Keratinocyte (primary cell): ENCODE measurements at regions not wholly inside any gene's neighbourhood (a gene's known extent, or its start where the extent isn't known, plus 50 kb on each side); places are given as distances from the start of the nearest gene placed in this dataset.

Experiments used
- DNase-seq: peaks from one replicate; pipeline ENCODE4 v3.0.0-alpha.2; 2011; ENCODE audit warnings: low read depth, missing footprints, low spot score
- FAIRE-seq: peaks from 2 replicates; lab custom pipeline; 2011; peaks lifted over from hg19 to GRCh38; lab: Jason Lieb, UNC
- H2AFZ ChIP-seq: 2 replicates; pipeline ENCODE4 v1.6.0; 2012; ENCODE audit warnings: low read length, control low read depth, inconsistent platforms; ENCODE audit not compliant: control insufficient read depth
- H3K27ac ChIP-seq: 2 replicates; pipeline ENCODE4 v1.5.1; 2011; ENCODE audit warnings: low read length; ENCODE audit not compliant: control insufficient read depth, insufficient read depth
- H3K27me3 ChIP-seq: 3 replicates; pipeline ENCODE4 v1.6.0; 2011; ENCODE audit warnings: low read length; ENCODE audit not compliant: control insufficient read depth, insufficient read depth; ENCODE audit errors: extremely low read depth
- H3K36me3 ChIP-seq, 2 experiments: 2 replicates in 1 of 2; 3 replicates in 1 of 2; pipeline ENCODE4 v1.5.1; 2011; ENCODE audit warnings: low read length in 2 of 2, mild to moderate bottlenecking in 1 of 2; ENCODE audit not compliant: control insufficient read depth in 2 of 2, insufficient read depth in 2 of 2; ENCODE audit errors: extremely low read depth in 1 of 2
- H3K4me1 ChIP-seq: 3 replicates; pipeline ENCODE4 v1.5.1; 2011; ENCODE audit warnings: low read length; ENCODE audit not compliant: control insufficient read depth, insufficient read depth; ENCODE audit errors: extremely low read depth
- H3K4me2 ChIP-seq: 3 replicates; pipeline ENCODE4 v1.6.0; 2011; ENCODE audit warnings: low read depth, low read length; ENCODE audit not compliant: control insufficient read depth, insufficient read depth; ENCODE audit errors: extremely low read depth
- H3K4me3 ChIP-seq, 3 experiments: fragments of 200-600 bp in 1 of 3; sonication (generic) in 1 of 3; 2 replicates in 2 of 3; 3 replicates in 1 of 3; pipeline ENCODE4 v1.5.1; 2011 to 2016; ENCODE audit warnings: low read length in 3 of 3, mild to moderate bottlenecking in 3 of 3, control low read depth in 2 of 3, inconsistent platforms in 1 of 3, low read depth in 1 of 3, mixed read lengths in 1 of 3, mixed run types in 1 of 3, moderate library complexity in 1 of 3; ENCODE audit not compliant: control insufficient read depth in 2 of 3, insufficient read depth in 2 of 3; ENCODE audit errors: extremely low read depth in 1 of 3
- H3K79me2 ChIP-seq: 2 replicates; pipeline ENCODE4 v1.6.0; 2012; ENCODE audit warnings: low read length; ENCODE audit not compliant: control insufficient read depth, insufficient read depth
- H3K9ac ChIP-seq: 3 replicates; pipeline ENCODE4 v1.6.0; 2011; ENCODE audit warnings: low read length; ENCODE audit not compliant: control insufficient read depth, insufficient read depth; ENCODE audit errors: extremely low read depth
- H3K9me1 ChIP-seq: 3 replicates; pipeline ENCODE4 v1.6.0; 2011; ENCODE audit warnings: low read length; ENCODE audit not compliant: control insufficient read depth, insufficient read depth; ENCODE audit errors: extremely low read depth
- H3K9me3 ChIP-seq: 2 replicates; pipeline ENCODE4 v1.5.1; 2012; ENCODE audit warnings: low read depth, low read length; ENCODE audit not compliant: control insufficient read depth
- H4K20me1 ChIP-seq: 3 replicates; pipeline ENCODE4 v1.6.0; 2011; ENCODE audit warnings: low read length; ENCODE audit not compliant: control insufficient read depth, insufficient read depth; ENCODE audit errors: extremely low read depth
- EZH2 ChIP-seq: IDR thresholded peaks from one replicate; pipeline ENCODE4 v1.6.1; 2012; ENCODE audit warnings: inconsistent platforms, mild to moderate bottlenecking, low read length, moderate library complexity
- dilution Hi-C: fragments of 300-500 bp; cut with MboI; formaldehyde crosslinking; loops from one replicate; pipeline ENCODE4 v1.7.0; 2020; ENCODE audit warnings: low sequenced_read_pairs; ENCODE audit not compliant: extremely low pct_ligation_motif_present
- TF ChIP-seq, protein P1 (sequence below), 3 experiments: IDR thresholded peaks in 1 of 3; conservative IDR thresholded peaks in 1 of 3; optimal IDR thresholded peaks in 1 of 3; 2 replicates in 2 of 3; 3 replicates in 1 of 3; pipeline versions ENCODE3 to v1.5.1; 2011; ENCODE audit warnings: low read length in 3 of 3, mild to moderate bottlenecking in 3 of 3, moderate library complexity in 2 of 3, control low read depth in 1 of 3, inconsistent platforms in 1 of 3; ENCODE audit not compliant: insufficient read depth in 2 of 3; ENCODE audit errors: extremely low read depth in 1 of 3

DNA sequence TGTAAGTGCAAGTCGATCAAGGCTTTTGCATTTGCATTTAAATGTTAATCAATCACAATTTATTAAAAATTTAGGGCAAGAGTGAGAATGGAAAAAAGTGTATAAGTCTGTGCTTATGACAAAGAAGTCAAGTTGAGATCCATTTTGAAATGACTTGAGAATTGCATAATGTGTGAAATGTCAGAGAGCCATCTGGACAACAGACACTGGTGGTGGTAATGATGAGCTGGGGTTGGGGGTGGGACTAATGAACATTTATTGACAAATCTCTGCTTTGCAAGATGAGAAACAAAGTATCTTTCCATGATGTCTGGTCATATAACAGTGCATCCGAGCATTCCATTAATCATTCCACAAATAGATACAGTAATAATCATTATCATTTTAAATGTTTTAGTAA lies 89.4 kb upstream of the ZBTB20 start:
- FAIRE-seq = no peak
- H3K4me3 ChIP-seq = no peak overlapping the region
- dilution Hi-C loops = no loop called here

DNA sequence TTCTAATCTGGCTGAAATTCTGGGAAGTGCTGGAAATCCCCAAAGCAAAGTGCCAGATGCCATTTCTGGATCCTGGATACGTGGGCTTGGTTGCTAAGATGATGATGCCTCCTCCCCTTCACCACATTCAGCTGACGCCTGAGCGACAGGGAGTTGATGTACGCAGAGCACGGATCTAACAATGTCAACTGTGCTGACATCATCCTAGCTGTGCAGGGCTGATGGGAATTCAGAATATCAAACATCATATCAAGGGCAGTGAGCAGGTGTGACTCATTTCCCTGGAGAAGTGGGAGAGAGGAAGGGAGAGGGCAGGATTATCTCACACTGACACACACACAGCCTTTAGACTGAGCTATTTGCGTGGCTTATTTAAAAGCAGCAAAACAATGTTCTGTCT lies 92.6 kb upstream of the ZBTB20 start:
- TF ChIP-seq, protein P1, sequence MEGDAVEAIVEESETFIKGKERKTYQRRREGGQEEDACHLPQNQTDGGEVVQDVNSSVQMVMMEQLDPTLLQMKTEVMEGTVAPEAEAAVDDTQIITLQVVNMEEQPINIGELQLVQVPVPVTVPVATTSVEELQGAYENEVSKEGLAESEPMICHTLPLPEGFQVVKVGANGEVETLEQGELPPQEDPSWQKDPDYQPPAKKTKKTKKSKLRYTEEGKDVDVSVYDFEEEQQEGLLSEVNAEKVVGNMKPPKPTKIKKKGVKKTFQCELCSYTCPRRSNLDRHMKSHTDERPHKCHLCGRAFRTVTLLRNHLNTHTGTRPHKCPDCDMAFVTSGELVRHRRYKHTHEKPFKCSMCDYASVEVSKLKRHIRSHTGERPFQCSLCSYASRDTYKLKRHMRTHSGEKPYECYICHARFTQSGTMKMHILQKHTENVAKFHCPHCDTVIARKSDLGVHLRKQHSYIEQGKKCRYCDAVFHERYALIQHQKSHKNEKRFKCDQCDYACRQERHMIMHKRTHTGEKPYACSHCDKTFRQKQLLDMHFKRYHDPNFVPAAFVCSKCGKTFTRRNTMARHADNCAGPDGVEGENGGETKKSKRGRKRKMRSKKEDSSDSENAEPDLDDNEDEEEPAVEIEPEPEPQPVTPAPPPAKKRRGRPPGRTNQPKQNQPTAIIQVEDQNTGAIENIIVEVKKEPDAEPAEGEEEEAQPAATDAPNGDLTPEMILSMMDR (optimal IDR thresholded peaks at IDR 0.05 in 1 of 3, IDR thresholded peaks at IDR 0.05 in 1 of 3, conservative IDR thresholded peaks at IDR 0.05 in 1 of 3; ENCODE audit: extremely low read depth in 1 of 3, insufficient read depth in 2 of 3, low read length in 3 of 3) = no peak
- no peak for TF ChIP-seq EZH2
- dilution Hi-C loops = no loop called here
- H4K20me1 ChIP-seq = no peaks in the 10 kb centered on the region
- no peak overlapping the region for H3K9ac ChIP-seq
- H3K4me2 ChIP-seq = peak overlapping the region; percentile 22
- H3K27ac ChIP-seq = peak overlapping the region; percentile 32
- DNase-seq (peak; percentile 64), FAIRE-seq (peak; percentile 100)
- no peaks in the 10 kb centered on the region for H3K9me3 ChIP-seq
- no peaks in the 10 kb centered on the region for H3K9me1 ChIP-seq
- H3K36me3 ChIP-seq = no peaks in the 10 kb centered on the region
- peaks cover 13% of the 10 kb centered on the region for H3K4me1 ChIP-seq
- H3K4me3 ChIP-seq = peak overlapping the region in 1 of 3 experiments; percentile 32
- peak overlapping the region; percentile 51 for H2AFZ ChIP-seq
- H3K27me3 ChIP-seq = no peaks in the 10 kb centered on the region
- H3K79me2 ChIP-seq = no peaks in the 10 kb centered on the region

More for the DNA sequence above, 89.4 kb upstream of the ZBTB20 start:
- Histone ChIP-seq H3K9me3 (no peaks in the 10 kb centered on the region), H3K9ac (no peak overlapping the region), H3K4me2 (no peak overlapping the region), H4K20me1 (no peaks in the 10 kb centered on the region), H3K9me1 (no peaks in the 10 kb centered on the region), H3K27me3 (no peaks in the 10 kb centered on the region), H3K79me2 (no peaks in the 10 kb centered on the region), H2AFZ (no peak overlapping the region), H3K36me3 (no peaks in the 10 kb centered on the region), H3K4me1 (peaks cover 13% of the 10 kb centered on the region), H3K27ac (no peak overlapping the region)
- no peak for TF ChIP-seq EZH2
- TF ChIP-seq, protein P1 (optimal IDR thresholded peaks at IDR 0.05 in 1 of 3, IDR thresholded peaks at IDR 0.05 in 1 of 3, conservative IDR thresholded peaks at IDR 0.05 in 1 of 3; ENCODE audit: extremely low read depth in 1 of 3, insufficient read depth in 2 of 3, low read length in 3 of 3) = no peak
- no peak for DNase-seq
